Panc1 (cell line): ENCODE measurements at regions not wholly inside any gene's neighbourhood (a gene's known extent, or its start where the extent isn't known, plus 50 kb on each side); places are given as distances from the start of the nearest gene placed in this dataset.

Experiments
- ATAC-seq: fragments of 200-7000 bp; cut with Tn5 transposase; 2 replicates; pipeline ENCODE4 v1.9.1; 2020; ENCODE audit warnings: mild to moderate bottlenecking, moderate library complexity
- BruUV-seq: library from RNA; stranded (reverse); fragments of 400-500 nt; replicated peaks from 2 replicates; lab custom pipeline; 2021; lab: Mats Ljungman, UMichigan
- CTCF ChIA-PET: fragments of 300-600 bp; sonication (Branson Sonifier 250); formaldehyde crosslinking; loops from one replicate; lab custom pipeline; 2022; ENCODE audit warnings: antibody characterized with exemption; lab: Charles Lee
- POLR2A ChIA-PET: fragments of 300-600 bp; sonication (Branson Sonifier 250); formaldehyde crosslinking; loops from one replicate; lab custom pipeline; 2022; ENCODE audit warnings: antibody characterized with exemption; lab: Charles Lee
- DNase-seq: peaks from one replicate; pipeline ENCODE4 v3.0.0-alpha.2; 2010; ENCODE audit warnings: low read depth, low spot score
- H3K27ac ChIP-seq: 2 replicates; pipeline ENCODE4 v1.5.1; 2011; ENCODE audit warnings: mild to moderate bottlenecking, low read length, inconsistent platforms
- H3K27me3 ChIP-seq: fragments of 200-500 bp; sonication (Bioruptor generic); 2 replicates; pipeline ENCODE4 v1.6.0; 2014; ENCODE audit warnings: low read length, inconsistent platforms; ENCODE audit not compliant: control insufficient read depth, insufficient read depth
- H3K36me3 ChIP-seq: fragments of 200-500 bp; sonication (Bioruptor generic); 2 replicates; pipeline ENCODE4 v1.5.1; 2014; ENCODE audit warnings: inconsistent platforms, mild to moderate bottlenecking, low read length, moderate library complexity; ENCODE audit not compliant: control insufficient read depth, insufficient read depth
- H3K4me1 ChIP-seq: 2 replicates; pipeline ENCODE4 v1.5.1; 2011; ENCODE audit warnings: inconsistent platforms, mild to moderate bottlenecking, low read length, moderate library complexity; ENCODE audit not compliant: control insufficient read depth, insufficient read depth
- H3K4me3 ChIP-seq, 2 experiments: 2 replicates each; pipeline ENCODE4 v1.5.1; 2011 to 2012; ENCODE audit warnings: low read depth in 2 of 2, low read length in 2 of 2, mild to moderate bottlenecking in 2 of 2, inconsistent platforms in 1 of 2, moderate library complexity in 1 of 2
- H3K9me3 ChIP-seq: fragments of 200-500 bp; sonication (Bioruptor generic); 2 replicates; pipeline ENCODE4 v1.5.1; 2014; ENCODE audit warnings: low read depth, mild to moderate bottlenecking, inconsistent platforms, low read length, moderate library complexity; ENCODE audit not compliant: control insufficient read depth, insufficient read depth
- POLR2AphosphoS5 ChIP-seq: IDR thresholded peaks from 2 replicates; pipeline ENCODE4 v1.6.1; 2012; ENCODE audit warnings: mild to moderate bottlenecking, low read depth, low read length, moderate library complexity
- REST ChIP-seq, 2 experiments: IDR thresholded peaks; 2 replicates each; pipeline ENCODE4 v1.6.1; 2011 to 2012; ENCODE audit warnings: low read depth in 2 of 2, control low read depth in 1 of 2, low read length in 1 of 2, mild to moderate bottlenecking in 1 of 2, moderate library complexity in 1 of 2; ENCODE audit not compliant: insufficient read depth in 1 of 2
- SIN3A ChIP-seq: IDR thresholded peaks from 2 replicates; pipeline ENCODE4 v1.6.1; 2012; ENCODE audit warnings: low read depth, mild to moderate bottlenecking, low read length, moderate library complexity, borderline replicate concordance; ENCODE audit not compliant: insufficient read depth
- TCF7L2 ChIP-seq: IDR thresholded peaks from 2 replicates; pipeline ENCODE4 v1.6.1; 2011; ENCODE audit warnings: mild to moderate bottlenecking, low read depth, low read length, inconsistent platforms
- in situ Hi-C: cut with HindIII; loops from 2 replicates; pipeline ENCODE4 v1.10.0; 2016; ENCODE audit warnings: low sequenced_read_pairs, low pct_unique_long_range_greater_than_20kb
- intact Hi-C: fragments of 100-400 bp; cut with micrococcal nuclease; formaldehyde crosslinking; loops from one replicate; pipeline ENCODE4 v1.10.0; 2022; ENCODE audit not compliant: unreplicated experiment
- TF ChIP-seq, protein P1 (sequence below): fragments of 450-650 bp; IDR thresholded peaks from 2 replicates; pipeline ENCODE4 v1.5.1; 2017; ENCODE audit warnings: mild to moderate bottlenecking

- no peak overlapping the region for H3K27ac ChIP-seq
- ChIA-PET POLR2A (no interaction called here), CTCF (no interaction called here)
- no peak for DNase-seq
- H3K4me1 ChIP-seq, result no peaks in the 10 kb centered on the region
- intact Hi-C loops, result no loop called here
- TF ChIP-seq POLR2AphosphoS5 (no peak), REST (IDR thresholded peaks at IDR 0.05; ENCODE audit: insufficient read depth in 1 of 2, low read depth in 2 of 2, low read length in 1 of 2) (no peak), TCF7L2 (no peak), SIN3A (no peak)
- TF ChIP-seq, protein P1, sequence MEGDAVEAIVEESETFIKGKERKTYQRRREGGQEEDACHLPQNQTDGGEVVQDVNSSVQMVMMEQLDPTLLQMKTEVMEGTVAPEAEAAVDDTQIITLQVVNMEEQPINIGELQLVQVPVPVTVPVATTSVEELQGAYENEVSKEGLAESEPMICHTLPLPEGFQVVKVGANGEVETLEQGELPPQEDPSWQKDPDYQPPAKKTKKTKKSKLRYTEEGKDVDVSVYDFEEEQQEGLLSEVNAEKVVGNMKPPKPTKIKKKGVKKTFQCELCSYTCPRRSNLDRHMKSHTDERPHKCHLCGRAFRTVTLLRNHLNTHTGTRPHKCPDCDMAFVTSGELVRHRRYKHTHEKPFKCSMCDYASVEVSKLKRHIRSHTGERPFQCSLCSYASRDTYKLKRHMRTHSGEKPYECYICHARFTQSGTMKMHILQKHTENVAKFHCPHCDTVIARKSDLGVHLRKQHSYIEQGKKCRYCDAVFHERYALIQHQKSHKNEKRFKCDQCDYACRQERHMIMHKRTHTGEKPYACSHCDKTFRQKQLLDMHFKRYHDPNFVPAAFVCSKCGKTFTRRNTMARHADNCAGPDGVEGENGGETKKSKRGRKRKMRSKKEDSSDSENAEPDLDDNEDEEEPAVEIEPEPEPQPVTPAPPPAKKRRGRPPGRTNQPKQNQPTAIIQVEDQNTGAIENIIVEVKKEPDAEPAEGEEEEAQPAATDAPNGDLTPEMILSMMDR, result no peak
- BruUV-seq, result no TSS peak
- in situ Hi-C loops, result no loop called here
- ATAC-seq, result no peak
- H3K4me3 ChIP-seq, result no peak overlapping the region
- H3K9me3 ChIP-seq, result no peaks in the 10 kb centered on the region
- no peaks in the 10 kb centered on the region for H3K27me3 ChIP-seq
- no peaks in the 10 kb centered on the region for H3K36me3 ChIP-seq
Observed at GRCh38 chr12:42859612-42860011, 270.1 kb upstream of the PRICKLE1 start.

GRCh38 chr12:42857106-42857505 lies 267.6 kb upstream of the PRICKLE1 start:
- in situ Hi-C loops, result no loop called here
- H3K4me3 ChIP-seq, result no peak overlapping the region
- H3K9me3 ChIP-seq, result no peaks in the 10 kb centered on the region
- no peak overlapping the region for H3K27ac ChIP-seq
- no peak for ATAC-seq
- intact Hi-C loops, result no loop called here
- POLR2A ChIA-PET, result no interaction called here
- no peak for TF ChIP-seq POLR2AphosphoS5
- no peak for TF ChIP-seq SIN3A
- TF ChIP-seq, protein P1, result no peak
- no peak for TF ChIP-seq TCF7L2
- no peak for TF ChIP-seq REST (IDR thresholded peaks at IDR 0.05; ENCODE audit: insufficient read depth in 1 of 2, low read depth in 2 of 2, low read length in 1 of 2)
- CTCF ChIA-PET, result no interaction called here
- H3K36me3 ChIP-seq, result no peaks in the 10 kb centered on the region
- no peaks in the 10 kb centered on the region for H3K4me1 ChIP-seq
- no peaks in the 10 kb centered on the region for H3K27me3 ChIP-seq
- BruUV-seq, result no TSS peak
- DNase-seq, result no peak
